Ishikawa (cell line): ENCODE measurements at regions not wholly inside any gene's neighbourhood (a gene's known extent, or its start where the extent isn't known, plus 50 kb on each side); places are given as distances from the start of the nearest gene placed in this dataset.

Source experiments
- CEBPB ChIP-seq: IDR thresholded peaks from 2 replicates; pipeline ENCODE4 v1.6.1; 2012
- CREB1 ChIP-seq: IDR thresholded peaks from 2 replicates; pipeline ENCODE4 v1.6.1; 2012; ENCODE audit warnings: low read depth
- EGR1 ChIP-seq: IDR thresholded peaks from 2 replicates; pipeline ENCODE4 v1.6.1; 2012
- EP300 ChIP-seq: IDR thresholded peaks from 2 replicates; pipeline ENCODE4 v1.6.1; 2012; ENCODE audit warnings: borderline replicate concordance
- FOXM1 ChIP-seq: IDR thresholded peaks from 2 replicates; pipeline ENCODE4 v1.6.1; 2012; ENCODE audit warnings: low read depth, borderline replicate concordance
- MAX ChIP-seq: IDR thresholded peaks from 2 replicates; pipeline ENCODE4 v1.6.1; 2012
- NFIC ChIP-seq: IDR thresholded peaks from 2 replicates; pipeline ENCODE4 v1.6.1; 2012
- RAD21 ChIP-seq: IDR thresholded peaks from 2 replicates; pipeline ENCODE4 v1.6.1; 2012; ENCODE audit warnings: low read depth
- REST ChIP-seq: IDR thresholded peaks from 2 replicates; pipeline ENCODE4 v1.6.1; 2012; ENCODE audit warnings: low read depth, mild to moderate bottlenecking
- TAF1 ChIP-seq: IDR thresholded peaks from 2 replicates; pipeline ENCODE4 v1.6.1; 2012; ENCODE audit warnings: low read depth, mild to moderate bottlenecking
- TCF12 ChIP-seq: IDR thresholded peaks from 2 replicates; pipeline ENCODE4 v1.6.1; 2012; ENCODE audit warnings: low read depth
- TEAD4 ChIP-seq: IDR thresholded peaks from 2 replicates; pipeline ENCODE4 v1.6.1; 2012
- USF1 ChIP-seq: IDR thresholded peaks from 2 replicates; pipeline ENCODE4 v1.6.1; 2012
- YY1 ChIP-seq: IDR thresholded peaks from 2 replicates; pipeline ENCODE4 v1.6.1; 2012; ENCODE audit warnings: low read depth
- ZBTB7A ChIP-seq: IDR thresholded peaks from 2 replicates; pipeline ENCODE4 v1.6.1; 2012; ENCODE audit warnings: low read depth

- TF ChIP-seq EGR1 (no peak), YY1 (no peak), ZBTB7A (no peak), EP300 (no peak), TEAD4 (no peak), MAX (no peak)
These were observed 334.6 kb upstream of the MGAT5 start for GRCh38 chr2:133919285-133919684.

- TF ChIP-seq CEBPB (no peak), RAD21 (no peak), MAX (no peak)
These were observed 326.0 kb upstream of the MGAT5 start for GRCh38 chr2:133927894-133928293.

GRCh38 chr2:133936096-133936495, 317.8 kb upstream of the MGAT5 start:
- TF ChIP-seq TCF12: no peak
- no peak for TF ChIP-seq YY1
- TF ChIP-seq USF1: no peak
- no peak for TF ChIP-seq REST
- no peak for TF ChIP-seq FOXM1
- TF ChIP-seq TAF1: no peak
- TF ChIP-seq MAX: no peak
- TF ChIP-seq EGR1: no peak
- no peak for TF ChIP-seq CREB1
- no peak for TF ChIP-seq NFIC
- no peak for TF ChIP-seq CEBPB
- TF ChIP-seq ZBTB7A: no peak
- TF ChIP-seq TEAD4: no peak
- TF ChIP-seq RAD21: no peak

- TF ChIP-seq RAD21 (no peak), CREB1 (no peak), MAX (no peak), FOXM1 (no peak), TAF1 (no peak), ZBTB7A (no peak), TCF12 (no peak), CEBPB (no peak), YY1 (no peak), EGR1 (no peak), REST (no peak), TEAD4 (no peak)
These were observed 317.3 kb upstream of the MGAT5 start for GRCh38 chr2:133936601-133937000.

- TF ChIP-seq TAF1 (no peak), MAX (no peak), NFIC (no peak), REST (no peak), YY1 (no peak)
These were observed 316.2 kb upstream of the MGAT5 start for GRCh38 chr2:133937669-133938068.
